ENCODE measurements at regions not wholly inside any gene's neighbourhood (a gene's known extent, or its start where the extent isn't known, plus 50 kb on each side); places are given as distances from the start of the nearest gene placed in this dataset.
"Not testable (repeated sequence)": the region's sequence is repeated elsewhere in the genome, so short reads cannot be mapped to it uniquely, and the experiment has no call there.

GRCh38 chr13:38415233-38415632, 65.6 kb downstream of the UFM1 start:
- peak; percentile 33 for DNase-seq (ENCODE audit: low spot score)

GRCh38 chr13:38417241-38417640, 67.6 kb downstream of the UFM1 start:
- DNase-seq (ENCODE audit: low spot score), result peak; percentile 7

GRCh38 chr13:38417727-38418126, 68.1 kb downstream of the UFM1 start:
- peak; percentile 12 for DNase-seq (ENCODE audit: low spot score)

- DNase-seq (ENCODE audit: low spot score), result no peak
These were observed 68.6 kb downstream of the UFM1 start for GRCh38 chr13:38418286-38418685.

GRCh38 chr13:38419312-38419873, 69.7 kb downstream of the UFM1 start:
- no peak for DNase-seq (ENCODE audit: low spot score)

- no peak for DNase-seq (ENCODE audit: low spot score)
These were observed 72.2 kb downstream of the UFM1 start for GRCh38 chr13:38421590-38422560.

GRCh38 chr13:38429916-38430315, 80.3 kb downstream of the UFM1 start:
- no peak for DNase-seq (ENCODE audit: low spot score)

GRCh38 chr13:38430796-38431195, 81.1 kb downstream of the UFM1 start:
- DNase-seq (ENCODE audit: low spot score), result no peak

- DNase-seq (ENCODE audit: low spot score), result no peak
These were observed 91.0 kb downstream of the UFM1 start for GRCh38 chr13:38440666-38441065.

GRCh38 chr13:38444904-38445303, 95.3 kb downstream of the UFM1 start:
- no peak for DNase-seq (ENCODE audit: low spot score)

- no peak for DNase-seq (ENCODE audit: low spot score)
These were observed 103.0 kb downstream of the UFM1 start for GRCh38 chr13:38452656-38453055.

GRCh38 chr13:38462605-38463004, 113.0 kb downstream of the UFM1 start:
- DNase-seq (ENCODE audit: low spot score), result no peak

- no peak for DNase-seq (ENCODE audit: low spot score)
These were observed 113.4 kb downstream of the UFM1 start for GRCh38 chr13:38463048-38463447.

- DNase-seq (ENCODE audit: low spot score), result not testable (repeated sequence)
These were observed 122.8 kb downstream of the UFM1 start for GRCh38 chr13:38472411-38472810.

- DNase-seq (ENCODE audit: low spot score), result no peak
These were observed 123.7 kb downstream of the UFM1 start for GRCh38 chr13:38473305-38473704.

- DNase-seq (ENCODE audit: low spot score), result no peak
These were observed 128.0 kb downstream of the UFM1 start for GRCh38 chr13:38477676-38478075.

- DNase-seq (ENCODE audit: low spot score), result no peak
These were observed 134.0 kb downstream of the UFM1 start for GRCh38 chr13:38483623-38484022.

- DNase-seq (ENCODE audit: low spot score), result no peak
These were observed 141.0 kb downstream of the UFM1 start for GRCh38 chr13:38490657-38491056.

GRCh38 chr13:38494445-38494844, 144.8 kb downstream of the UFM1 start:
- DNase-seq (ENCODE audit: low spot score), result no peak

- DNase-seq (ENCODE audit: low spot score), result no peak
These were observed 147.3 kb downstream of the UFM1 start for GRCh38 chr13:38496917-38497316.

GRCh38 chr13:38498271-38498670, 148.6 kb downstream of the UFM1 start:
- DNase-seq (ENCODE audit: low spot score), result no peak

- no peak for DNase-seq (ENCODE audit: low spot score)
These were observed 164.9 kb downstream of the UFM1 start for GRCh38 chr13:38514575-38514974.

GRCh38 chr13:38518328-38518727, 168.5 kb upstream of the FREM2 start:
- DNase-seq (ENCODE audit: low spot score), result no peak
